Mesodermal cell (in vitro differentiated cells): ENCODE measurements at regions not wholly inside any gene's neighbourhood (a gene's known extent, or its start where the extent isn't known, plus 50 kb on each side); places are given as distances from the start of the nearest gene placed in this dataset.

ENCODE experiments used
- H3K27ac ChIP-seq: 2 replicates; pipeline ENCODE4 v1.7.0; 2013; ENCODE audit warnings: mild to moderate bottlenecking, low read depth, low read length, moderate library complexity; ENCODE audit not compliant: severe bottlenecking
- H3K36me3 ChIP-seq: 2 replicates; pipeline ENCODE4 v1.7.1; 2013; ENCODE audit warnings: mild to moderate bottlenecking, low read length, moderate library complexity; ENCODE audit not compliant: control insufficient read depth, insufficient read depth
- H3K4me1 ChIP-seq: one replicate; pipeline ENCODE4 v1.7.1; 2013; ENCODE audit warnings: mild to moderate bottlenecking, low read length; ENCODE audit not compliant: insufficient read depth, control insufficient read depth, poor library complexity, severe bottlenecking
- H3K4me3 ChIP-seq: 2 replicates; pipeline ENCODE4 v1.7.0; 2013; ENCODE audit warnings: low read length, control low read depth, mild to moderate bottlenecking; ENCODE audit not compliant: insufficient read depth, poor library complexity, severe bottlenecking; ENCODE audit errors: extremely low read depth
- H3K9me3 ChIP-seq: 2 replicates; pipeline ENCODE4 v1.7.1; 2013; ENCODE audit warnings: mild to moderate bottlenecking, low read length, moderate library complexity; ENCODE audit not compliant: control insufficient read depth
- WGBS, 2 experiments: methylation state at CpG; one replicate each; pipeline ENCODE4 v1.1.5; 2013; ENCODE audit warnings: missing lambda C conversion rate in 2 of 2; ENCODE audit not compliant: insufficient coverage in 2 of 2; 5-methylcytosine and 5-hydroxymethylcytosine counted together

- Histone ChIP-seq H3K4me1 (peaks cover 7% of the 10 kb centered on the region), H3K4me3 (no peak overlapping the region)
- 43 to 60% methylated on average over 10 to 11 of the region's 11 CpGs for WGBS, 2 experiments
Observed at GRCh38 chr18:55998071-55998522, 410.1 kb upstream of the TCF4 start.

GRCh38 chr18:55997151-55997561 is 409.2 kb upstream of the TCF4 start:
- peaks cover 7% of the 10 kb centered on the region for H3K4me1 ChIP-seq
- no peaks in the 10 kb centered on the region for H3K9me3 ChIP-seq
- WGBS, 2 experiments = 77 to 100% methylated on average over 2 to 3 of the region's 6 CpGs
- no peaks in the 10 kb centered on the region for H3K36me3 ChIP-seq
- no peak overlapping the region for H3K27ac ChIP-seq
- no peak overlapping the region for H3K4me3 ChIP-seq

More at GRCh38 chr18:55998071-55998522, 410.1 kb upstream of the TCF4 start:
- Histone ChIP-seq H3K36me3 (no peaks in the 10 kb centered on the region), H3K27ac (no peak overlapping the region), H3K9me3 (no peaks in the 10 kb centered on the region)

GRCh38 chr18:55996717-55997116 is 408.7 kb upstream of the TCF4 start:
- Histone ChIP-seq H3K4me3 (no peak overlapping the region), H3K27ac (no peak overlapping the region), H3K36me3 (no peaks in the 10 kb centered on the region), H3K9me3 (no peaks in the 10 kb centered on the region), H3K4me1 (peaks cover 7% of the 10 kb centered on the region)
- WGBS, 2 experiments = 80% methylated on average over 2 of the region's 5 CpGs; no CpG with 5 or more reads in 1 of the 2 experiments

- Histone ChIP-seq H3K36me3 (no peaks in the 10 kb centered on the region), H3K9me3 (no peaks in the 10 kb centered on the region)
- WGBS, 2 experiments = 100% methylated on average over 1 of the region's 2 CpGs; no CpG with 5 or more reads in 1 of the 2 experiments
Observed at GRCh38 chr18:55990186-55990585, 402.2 kb upstream of the TCF4 start.

GRCh38 chr18:55988537-55988936 is 400.5 kb upstream of the TCF4 start:
- Histone ChIP-seq H3K4me3 (no peak overlapping the region), H3K36me3 (no peaks in the 10 kb centered on the region), H3K4me1 (no peaks in the 10 kb centered on the region), H3K9me3 (peaks cover 9% of the 10 kb centered on the region), H3K27ac (peak overlapping the region; percentile 47)
- WGBS, 2 experiments = 100% methylated on average over 1 of the region's 2 CpGs; no CpG with 5 or more reads in 1 of the 2 experiments

More at GRCh38 chr18:55990186-55990585, 402.2 kb upstream of the TCF4 start:
- no peak overlapping the region for H3K27ac ChIP-seq
- H3K4me3 ChIP-seq = no peak overlapping the region
- no peaks in the 10 kb centered on the region for H3K4me1 ChIP-seq

- 100% methylated on average over 1 of the region's 1 CpG; no CpG with 5 or more reads in 1 of the 2 experiments for WGBS, 2 experiments
- H3K4me3 ChIP-seq = no peak overlapping the region
- H3K4me1 ChIP-seq = no peaks in the 10 kb centered on the region
- H3K36me3 ChIP-seq = no peaks in the 10 kb centered on the region
- peak overlapping the region; percentile 39 for H3K27ac ChIP-seq
- H3K9me3 ChIP-seq = peaks cover 9% of the 10 kb centered on the region
Observed at GRCh38 chr18:55983433-55983832, 395.4 kb upstream of the TCF4 start.

GRCh38 chr18:55982992-55983391 is 395.0 kb upstream of the TCF4 start:
- H3K9me3 ChIP-seq = peaks cover 9% of the 10 kb centered on the region
- 20 to 23% methylated on average over 1 to 3 of the region's 3 CpGs for WGBS, 2 experiments
- peak overlapping the region; percentile 39 for H3K27ac ChIP-seq
- H3K4me3 ChIP-seq = no peak overlapping the region
- H3K4me1 ChIP-seq = no peaks in the 10 kb centered on the region
- no peaks in the 10 kb centered on the region for H3K36me3 ChIP-seq

- Histone ChIP-seq H3K27ac (no peak overlapping the region), H3K36me3 (no peaks in the 10 kb centered on the region), H3K4me1 (no peaks in the 10 kb centered on the region), H3K9me3 (peaks cover 9% of the 10 kb centered on the region), H3K4me3 (no peak overlapping the region)
- no CpG with 5 or more reads among the region's 6 CpGs for WGBS, 2 experiments
Observed at GRCh38 chr18:55981712-55982475, 393.9 kb upstream of the TCF4 start.

- Histone ChIP-seq H3K9me3 (no peaks in the 10 kb centered on the region), H3K4me3 (no peak overlapping the region), H3K4me1 (no peaks in the 10 kb centered on the region), H3K36me3 (no peaks in the 10 kb centered on the region), H3K27ac (no peak overlapping the region)
- WGBS, 2 experiments = 90% methylated on average over 2 of the region's 3 CpGs; no CpG with 5 or more reads in 1 of the 2 experiments
Observed at GRCh38 chr18:55974521-55974920, 386.5 kb upstream of the TCF4 start.

- WGBS, 2 experiments = 88 to 93% methylated on average over 2 to 3 of the region's 3 CpGs
- Histone ChIP-seq H3K36me3 (no peaks in the 10 kb centered on the region), H3K4me1 (no peaks in the 10 kb centered on the region), H3K27ac (no peak overlapping the region), H3K9me3 (no peaks in the 10 kb centered on the region), H3K4me3 (no peak overlapping the region)
Observed at GRCh38 chr18:55968550-55968949, 380.6 kb upstream of the TCF4 start.

GRCh38 chr18:55967019-55967418 is 379.0 kb upstream of the TCF4 start:
- Histone ChIP-seq H3K27ac (no peak overlapping the region), H3K9me3 (no peaks in the 10 kb centered on the region), H3K36me3 (no peaks in the 10 kb centered on the region), H3K4me3 (no peak overlapping the region), H3K4me1 (no peaks in the 10 kb centered on the region)
- WGBS, 2 experiments = 100% methylated on average over 1 of the region's 3 CpGs
